Erythroblast (primary cell): ENCODE measurements at regions not wholly inside any gene's neighbourhood (a gene's known extent, or its start where the extent isn't known, plus 50 kb on each side); places are given as distances from the start of the nearest gene placed in this dataset.

Experiments used
- GATA1 ChIP-seq: IDR thresholded peaks from 2 replicates; pipeline ENCODE4 v1.6.1; 2011; ENCODE audit warnings: low read depth, mild to moderate bottlenecking, control low read depth, low read length, moderate library complexity
- POLR2A ChIP-seq: IDR thresholded peaks from 2 replicates; pipeline ENCODE4 v1.6.1; 2011; ENCODE audit warnings: mild to moderate bottlenecking, low read length

- TF ChIP-seq POLR2A (no peak), GATA1 (no peak)
Observed at GRCh38 chr12:46908236-46908935, 82.6 kb upstream of the SLC38A4 start.
